ENCODE measurements at regions not wholly inside any gene's neighbourhood (a gene's known extent, or its start where the extent isn't known, plus 50 kb on each side); places are given as distances from the start of the nearest gene placed in this dataset.

- H3K4me2 ChIP-seq: no peak overlapping the region
- H3K4me1 ChIP-seq: peaks cover 0 to 8% (median 0%) of the 10 kb centered on the region in 10 experiments; a peak in 1 of 20 replicates
- no peaks in the 10 kb centered on the region for H3K36me3 ChIP-seq
Measured at GRCh38 chr2:59711121-59711520, 842.3 kb downstream of the BCL11A start.

GRCh38 chr2:59706729-59707128 is 846.7 kb downstream of the BCL11A start:
- Histone ChIP-seq H3K36me3 (no peaks in the 10 kb centered on the region), H4K20me1 (no peaks in the 10 kb centered on the region), H3K9ac (no peak overlapping the region), H3K4me3 (no peak overlapping the region), H3K4me1 (peaks cover 0 to 8% (median 0%) of the 10 kb centered on the region in 10 experiments; a peak in 1 of 20 replicates), H3K27me3 (no peaks in the 10 kb centered on the region), H3K9me3 (replicated peaks in 1 of 11) (peaks cover 0 to 18% (median 10%) of the 10 kb centered on the region in 11 experiments; a peak in 18 of 22 replicates), H3K27ac (no peak overlapping the region), H3K4me2 (no peak overlapping the region)
- TF ChIP-seq Cebpa-rat (IDR thresholded peaks at IDR 0.05): no peak

More at GRCh38 chr2:59711121-59711520, 842.3 kb downstream of the BCL11A start:
- H3K27ac ChIP-seq: no peak overlapping the region
- no peak overlapping the region for H3K9ac ChIP-seq
- no peaks in the 10 kb centered on the region for H3K27me3 ChIP-seq
- no peaks in the 10 kb centered on the region for H3K9me3 ChIP-seq (replicated peaks in 1 of 11)
- H4K20me1 ChIP-seq: no peaks in the 10 kb centered on the region
- no peak for TF ChIP-seq Cebpa-rat (IDR thresholded peaks at IDR 0.05)
- no peak overlapping the region for H3K4me3 ChIP-seq

GRCh38 chr2:59703796-59704195 is 849.7 kb downstream of the BCL11A start:
- no peak for TF ChIP-seq Cebpa-rat (IDR thresholded peaks at IDR 0.05)
- Histone ChIP-seq H3K4me3 (no peak overlapping the region), H3K4me1 (peaks cover 0 to 8% (median 0%) of the 10 kb centered on the region in 10 experiments; a peak in 1 of 20 replicates), H3K27me3 (no peaks in the 10 kb centered on the region), H3K36me3 (no peaks in the 10 kb centered on the region), H3K9ac (no peak overlapping the region), H3K9me3 (replicated peaks in 1 of 11) (peaks cover 0 to 18% (median 10%) of the 10 kb centered on the region in 11 experiments; a peak in 18 of 22 replicates), H3K4me2 (no peak overlapping the region), H4K20me1 (no peaks in the 10 kb centered on the region), H3K27ac (no peak overlapping the region)

GRCh38 chr2:59702026-59702425 is 851.4 kb downstream of the BCL11A start:
- Histone ChIP-seq H3K9ac (no peak overlapping the region), H3K9me3 (replicated peaks in 1 of 11) (peaks cover 0 to 18% (median 10%) of the 10 kb centered on the region in 11 experiments; a peak in 18 of 22 replicates), H3K4me1 (no peaks in the 10 kb centered on the region), H3K4me2 (no peak overlapping the region), H4K20me1 (no peaks in the 10 kb centered on the region), H3K27ac (no peak overlapping the region), H3K4me3 (no peak overlapping the region), H3K36me3 (no peaks in the 10 kb centered on the region), H3K27me3 (no peaks in the 10 kb centered on the region)
- TF ChIP-seq Cebpa-rat (IDR thresholded peaks at IDR 0.05): no peak

- Histone ChIP-seq H3K27ac (no peak overlapping the region), H3K4me3 (no peak overlapping the region), H3K9ac (no peak overlapping the region), H3K27me3 (no peaks in the 10 kb centered on the region), H3K36me3 (no peaks in the 10 kb centered on the region), H4K20me1 (no peaks in the 10 kb centered on the region), H3K9me3 (replicated peaks in 1 of 11) (peaks cover 0 to 18% (median 10%) of the 10 kb centered on the region in 11 experiments; a peak in 18 of 22 replicates), H3K4me1 (no peaks in the 10 kb centered on the region), H3K4me2 (no peak overlapping the region)
- TF ChIP-seq Cebpa-rat (IDR thresholded peaks at IDR 0.05): no peak
Measured at GRCh38 chr2:59701271-59701994, 852.0 kb downstream of the BCL11A start.

- Histone ChIP-seq H3K36me3 (no peaks in the 10 kb centered on the region), H3K4me3 (no peak overlapping the region), H3K9me3 (replicated peaks in 1 of 11) (peaks cover 0 to 10% (median 9%) of the 10 kb centered on the region in 11 experiments; a peak in 17 of 22 replicates), H3K4me1 (no peaks in the 10 kb centered on the region), H3K27ac (no peak overlapping the region), H3K9ac (no peak overlapping the region), H3K27me3 (no peaks in the 10 kb centered on the region), H4K20me1 (no peaks in the 10 kb centered on the region), H3K4me2 (no peak overlapping the region)
- TF ChIP-seq Cebpa-rat (IDR thresholded peaks at IDR 0.05): no peak
Measured at GRCh38 chr2:59694176-59694575, 859.3 kb downstream of the BCL11A start.

- Histone ChIP-seq H3K27me3 (no peaks in the 10 kb centered on the region), H3K27ac (no peak overlapping the region), H3K4me3 (no peak overlapping the region), H3K36me3 (no peaks in the 10 kb centered on the region), H3K4me1 (no peaks in the 10 kb centered on the region), H3K4me2 (no peak overlapping the region), H4K20me1 (no peaks in the 10 kb centered on the region), H3K9ac (no peak overlapping the region), H3K9me3 (replicated peaks in 1 of 11) (peaks cover 0 to 10% (median 9%) of the 10 kb centered on the region in 11 experiments; a peak in 17 of 22 replicates)
- TF ChIP-seq Cebpa-rat (IDR thresholded peaks at IDR 0.05): no peak
Measured at GRCh38 chr2:59693231-59693959, 860.1 kb downstream of the BCL11A start.

- Histone ChIP-seq H3K27ac (no peak overlapping the region), H3K27me3 (no peaks in the 10 kb centered on the region), H3K9ac (no peak overlapping the region), H4K20me1 (no peaks in the 10 kb centered on the region), H3K4me2 (no peak overlapping the region), H3K36me3 (no peaks in the 10 kb centered on the region), H3K4me1 (no peaks in the 10 kb centered on the region), H3K9me3 (replicated peaks in 1 of 11) (peaks cover 0 to 10% (median 9%) of the 10 kb centered on the region in 11 experiments; a peak in 17 of 22 replicates), H3K4me3 (no peak overlapping the region)
- no peak for TF ChIP-seq Cebpa-rat (IDR thresholded peaks at IDR 0.05)
Measured at GRCh38 chr2:59691518-59692190, 861.8 kb downstream of the BCL11A start.

GRCh38 chr2:59690849-59691248 is 862.6 kb downstream of the BCL11A start:
- Histone ChIP-seq H3K4me1 (no peaks in the 10 kb centered on the region), H4K20me1 (no peaks in the 10 kb centered on the region), H3K27me3 (no peaks in the 10 kb centered on the region), H3K4me3 (no peak overlapping the region), H3K27ac (no peak overlapping the region), H3K9ac (no peak overlapping the region), H3K4me2 (no peak overlapping the region), H3K36me3 (no peaks in the 10 kb centered on the region), H3K9me3 (replicated peaks in 1 of 11) (peaks cover 0 to 10% (median 9%) of the 10 kb centered on the region in 11 experiments; a peak in 17 of 22 replicates)
- no peak for TF ChIP-seq Cebpa-rat (IDR thresholded peaks at IDR 0.05)
